Uterus (tissue), 3 donors: ENCODE measurements at regions not wholly inside any gene's neighbourhood (a gene's known extent, or its start where the extent isn't known, plus 50 kb on each side); places are given as distances from the start of the nearest gene placed in this dataset.

Source experiments
- DNase-seq, 2 donors: peaks; one replicate each; pipeline ENCODE4 v3.0.0-alpha.2; 2019 to 2020
- H3K27ac ChIP-seq, 2 donors: fragments of 200-600 bp; sonication (generic); 1 replicate in 1 of 2; 2 replicates in 1 of 2; pipeline ENCODE4 v1.5.1; 2016 to 2018
- H3K27me3 ChIP-seq, 2 donors: fragments of 200-600 bp; sonication (generic); one replicate each; pipeline ENCODE4 v1.5.1; 2018 to 2019; ENCODE audit warnings: control low read depth in 1 of 2
- H3K36me3 ChIP-seq, 2 donors: fragments of 200-600 bp; sonication (generic); one replicate each; pipeline ENCODE4 v1.5.1; 2019; ENCODE audit warnings: control low read depth in 1 of 2
- H3K4me1 ChIP-seq, 2 donors: fragments of 200-600 bp; sonication (generic); one replicate each; pipeline ENCODE4 v1.5.1; 2018 to 2019; ENCODE audit warnings: control low read depth in 1 of 2
- H3K4me3 ChIP-seq, 2 donors: fragments of 200-600 bp; sonication (generic); 1 replicate in 1 of 2; 2 replicates in 1 of 2; pipeline ENCODE4 v1.5.1; 2018 to 2019; ENCODE audit warnings: mild to moderate bottlenecking in 1 of 2
- H3K9me3 ChIP-seq, 2 donors: fragments of 200-600 bp; sonication (generic); one replicate each; pipeline ENCODE4 v1.5.1; 2019; ENCODE audit warnings: control low read depth in 1 of 2
- CTCF ChIP-seq, 4 experiments: fragments of 200-600 bp in 2 of 4; fragments of 450-650 bp in 2 of 4; sonication (generic) in 2 of 4; IDR thresholded peaks; one replicate each; pipeline ENCODE4 v1.5.1; 2016 to 2019; ENCODE audit warnings: antibody characterized with exemption in 4 of 4, mild to moderate bottlenecking in 2 of 4, moderate library complexity in 1 of 4
- POLR2A ChIP-seq, 2 donors: fragments of 450-650 bp; IDR thresholded peaks; one replicate each; pipeline ENCODE4 v1.6.1; 2016; ENCODE audit warnings: antibody characterized with exemption in 2 of 2, mild to moderate bottlenecking in 1 of 2, moderate library complexity in 1 of 2
- intact Hi-C: fragments of 100-400 bp; cut with DNase I; formaldehyde crosslinking; loops from one replicate; pipeline ENCODE4 v1.15.1; 2023; ENCODE audit warnings: low total_unique reads
- donor health status: DM: yes; HTN: yes; CAD: no.

DNA sequence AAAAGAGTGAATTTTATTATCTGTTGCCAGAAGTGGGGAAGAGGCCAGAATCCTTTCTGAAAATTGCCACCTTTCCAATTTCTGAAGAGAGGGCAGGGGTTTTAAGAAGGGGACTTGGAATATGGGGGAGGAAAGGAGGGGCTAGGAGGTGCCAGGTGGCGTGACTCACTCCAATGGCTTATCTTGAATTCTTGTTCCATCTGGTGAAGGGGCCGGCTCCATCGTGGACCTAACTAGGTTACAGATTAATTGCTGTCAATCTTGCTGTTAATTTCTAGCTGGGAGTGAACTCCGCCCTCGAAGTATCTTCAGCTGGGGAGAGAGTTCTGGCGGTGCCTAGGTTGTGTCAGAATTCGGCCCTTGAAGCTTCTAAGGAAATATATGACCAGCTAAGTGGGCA is 138.7 kb downstream of the YTHDC2 start:
- H3K27ac ChIP-seq: no peak overlapping the region
- TF ChIP-seq POLR2A (IDR thresholded peaks at IDR 0.05) (no peak), CTCF (IDR thresholded peaks at IDR 0.05) (no peak)

DNA sequence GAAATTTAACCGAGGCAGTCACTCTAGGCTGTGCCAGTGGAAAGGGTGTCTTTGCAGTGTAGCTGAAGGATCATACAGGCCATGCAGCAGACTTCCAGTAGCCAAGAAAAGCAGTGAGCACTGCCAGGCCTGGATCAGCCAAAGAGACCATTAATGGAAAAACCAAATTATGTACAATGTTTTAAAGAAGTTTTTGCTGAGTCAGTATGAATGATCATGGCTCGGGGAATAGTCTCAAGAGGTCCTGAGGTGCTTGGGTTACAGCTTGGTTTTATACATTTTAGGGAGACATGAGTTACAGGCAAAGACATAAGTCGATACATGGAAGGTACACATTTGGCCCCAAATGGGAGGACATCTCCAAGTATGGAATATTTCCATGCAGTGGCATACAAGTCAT is 141.3 kb downstream of the YTHDC2 start:
- no peak overlapping the region for H3K27ac ChIP-seq
- no peaks in the 10 kb centered on the region for H3K9me3 ChIP-seq
- H3K36me3 ChIP-seq: no peaks in the 10 kb centered on the region
- TF ChIP-seq CTCF (IDR thresholded peaks at IDR 0.05) (no peak), POLR2A (IDR thresholded peaks at IDR 0.05) (no peak)
- H3K4me1 ChIP-seq: no peaks in the 10 kb centered on the region
- intact Hi-C loops: no loop called here
- DNase-seq: no peak
- no peaks in the 10 kb centered on the region for H3K27me3 ChIP-seq
- no peak overlapping the region for H3K4me3 ChIP-seq

More for the DNA sequence above, 138.7 kb downstream of the YTHDC2 start:
- Histone ChIP-seq H3K36me3 (no peaks in the 10 kb centered on the region), H3K9me3 (no peaks in the 10 kb centered on the region), H3K4me1 (no peaks in the 10 kb centered on the region), H3K27me3 (no peaks in the 10 kb centered on the region), H3K4me3 (no peak overlapping the region)
- DNase-seq: no peak
- intact Hi-C loops: no loop called here

DNA sequence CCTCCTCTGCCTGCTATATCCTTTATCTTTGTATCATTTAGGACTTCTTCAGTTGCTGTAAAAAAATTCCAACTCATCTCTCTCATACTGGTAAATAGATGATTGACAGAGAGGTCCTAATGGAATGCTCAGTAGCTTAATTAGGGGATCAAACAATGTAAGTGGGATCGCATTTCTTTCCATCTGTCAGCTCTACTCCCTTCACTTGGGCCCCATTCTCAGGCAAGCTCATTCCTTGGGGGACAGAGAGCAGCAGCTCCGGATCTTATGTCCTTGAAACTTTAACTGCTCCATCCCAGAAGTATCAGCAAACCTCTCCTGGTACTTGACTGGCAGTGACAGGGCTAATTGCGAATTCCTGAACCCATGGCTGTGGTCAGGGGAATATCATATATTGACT is 146.7 kb downstream of the YTHDC2 start:
- Histone ChIP-seq H3K27ac (no peak overlapping the region), H3K27me3 (no peaks in the 10 kb centered on the region), H3K4me1 (no peaks in the 10 kb centered on the region), H3K36me3 (no peaks in the 10 kb centered on the region), H3K9me3 (no peaks in the 10 kb centered on the region), H3K4me3 (no peak overlapping the region)
- DNase-seq: no peak
- intact Hi-C loops: no loop called here
- TF ChIP-seq POLR2A (IDR thresholded peaks at IDR 0.05): no peak
- no peak for TF ChIP-seq CTCF (IDR thresholded peaks at IDR 0.05)

DNA sequence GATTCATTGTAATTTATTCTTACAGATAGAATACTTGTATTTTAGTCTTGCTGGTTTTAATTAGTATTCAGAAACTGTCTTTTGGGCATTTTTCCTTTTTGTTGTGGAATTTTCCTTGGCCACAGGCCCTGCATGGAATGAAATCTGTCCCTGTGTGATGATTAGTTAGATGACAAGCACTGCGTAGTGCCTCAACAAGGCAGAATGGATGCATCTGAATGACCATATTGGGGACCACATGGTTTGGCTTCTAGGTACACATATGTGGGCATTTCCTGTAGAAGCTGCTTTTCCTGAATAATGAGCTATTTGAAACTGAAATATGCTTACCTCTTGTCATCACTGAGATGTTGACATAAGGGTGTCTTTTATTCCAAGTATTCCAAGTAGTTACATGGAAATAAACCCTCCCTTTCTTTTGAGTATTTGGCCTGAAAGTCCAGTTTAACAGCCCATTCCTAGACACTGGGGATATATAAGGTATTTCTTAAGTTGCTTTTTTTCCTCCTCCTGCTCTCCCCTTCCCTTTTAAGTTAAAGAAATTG is 147.3 kb downstream of the YTHDC2 start:
- no peaks in the 10 kb centered on the region for H3K27me3 ChIP-seq
- H3K36me3 ChIP-seq: no peaks in the 10 kb centered on the region
- H3K9me3 ChIP-seq: no peaks in the 10 kb centered on the region
- TF ChIP-seq POLR2A (IDR thresholded peaks at IDR 0.05): no peak
- no peak for TF ChIP-seq CTCF (IDR thresholded peaks at IDR 0.05)
- H3K27ac ChIP-seq: no peak overlapping the region
- no peak for DNase-seq
- H3K4me1 ChIP-seq: no peaks in the 10 kb centered on the region
- intact Hi-C loops: no loop called here
- no peak overlapping the region for H3K4me3 ChIP-seq

- H3K9me3 ChIP-seq: no peaks in the 10 kb centered on the region
- TF ChIP-seq POLR2A (IDR thresholded peaks at IDR 0.05): no peak
- TF ChIP-seq CTCF (IDR thresholded peaks at IDR 0.05): no peak
- no peak overlapping the region for H3K4me3 ChIP-seq
- no peak for DNase-seq
- no peaks in the 10 kb centered on the region for H3K4me1 ChIP-seq
- no peak overlapping the region for H3K27ac ChIP-seq
- intact Hi-C loops: no loop called here
- H3K36me3 ChIP-seq: no peaks in the 10 kb centered on the region
- H3K27me3 ChIP-seq: no peaks in the 10 kb centered on the region
Measured at GRCh38 chr5:113663879-113664541, 150.5 kb downstream of the YTHDC2 start.
